ENCODE measurements at regions not wholly inside any gene's neighbourhood (a gene's known extent, or its start where the extent isn't known, plus 50 kb on each side); places are given as distances from the start of the nearest gene placed in this dataset.

DNA sequence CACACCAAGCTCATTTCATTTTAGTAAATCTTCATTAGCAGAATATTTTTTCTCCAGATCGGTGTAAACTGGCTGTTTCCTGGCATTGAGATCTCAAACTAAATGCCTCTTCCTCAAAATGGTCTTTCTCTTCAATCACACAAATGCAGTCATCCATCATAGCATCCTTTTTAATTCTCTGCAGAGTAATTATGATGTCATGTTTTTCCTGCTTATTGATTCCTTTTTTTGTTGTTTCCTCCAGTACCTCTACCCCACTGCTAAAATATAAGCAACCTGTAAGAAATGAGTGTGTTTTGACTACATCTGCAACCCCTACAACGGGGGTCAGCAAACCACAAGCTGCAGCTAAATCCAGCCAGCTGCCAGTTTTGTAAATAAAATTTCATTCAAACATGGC is 65.6 kb upstream of the TOM1L1 start:
- no peak for DNase-seq (ENCODE audit: low spot score)

DNA sequence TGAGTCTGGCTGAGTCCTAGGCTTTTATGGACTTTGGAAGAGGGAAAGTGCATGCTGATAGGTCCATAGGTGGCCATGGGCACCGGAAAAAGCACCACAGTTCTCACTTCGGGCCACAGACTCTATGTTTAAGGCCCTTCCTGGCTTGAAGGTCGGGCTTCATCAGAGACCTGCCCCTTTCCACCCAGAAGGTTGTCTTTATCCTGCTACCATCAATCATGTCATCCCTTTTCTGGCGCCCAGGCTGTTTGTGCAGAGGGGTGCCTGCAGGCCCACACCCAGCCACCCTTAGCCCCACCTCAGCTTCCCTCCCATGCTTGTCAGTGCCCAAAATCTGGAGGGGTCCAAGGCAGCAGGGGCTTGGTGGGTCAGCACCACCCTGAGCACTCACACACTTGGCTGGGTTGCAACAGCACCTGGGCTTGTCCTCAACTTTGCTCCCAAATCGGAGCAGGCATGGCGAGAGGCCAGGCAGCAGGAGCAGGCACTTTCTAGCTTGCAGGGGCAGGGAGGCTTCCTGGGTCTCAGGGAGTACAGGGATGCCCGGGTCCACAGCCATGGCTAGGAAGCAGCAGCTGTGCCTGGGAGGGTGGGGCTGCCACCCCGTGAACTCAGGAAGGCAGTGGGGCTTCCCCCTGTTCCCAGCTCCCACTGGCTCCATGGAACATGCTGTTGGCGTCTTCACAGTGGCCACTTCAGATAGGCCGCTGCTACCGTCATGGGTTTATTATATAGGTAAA is 63.8 kb upstream of the TOM1L1 start:
- no peak for DNase-seq (ENCODE audit: low spot score)

DNA sequence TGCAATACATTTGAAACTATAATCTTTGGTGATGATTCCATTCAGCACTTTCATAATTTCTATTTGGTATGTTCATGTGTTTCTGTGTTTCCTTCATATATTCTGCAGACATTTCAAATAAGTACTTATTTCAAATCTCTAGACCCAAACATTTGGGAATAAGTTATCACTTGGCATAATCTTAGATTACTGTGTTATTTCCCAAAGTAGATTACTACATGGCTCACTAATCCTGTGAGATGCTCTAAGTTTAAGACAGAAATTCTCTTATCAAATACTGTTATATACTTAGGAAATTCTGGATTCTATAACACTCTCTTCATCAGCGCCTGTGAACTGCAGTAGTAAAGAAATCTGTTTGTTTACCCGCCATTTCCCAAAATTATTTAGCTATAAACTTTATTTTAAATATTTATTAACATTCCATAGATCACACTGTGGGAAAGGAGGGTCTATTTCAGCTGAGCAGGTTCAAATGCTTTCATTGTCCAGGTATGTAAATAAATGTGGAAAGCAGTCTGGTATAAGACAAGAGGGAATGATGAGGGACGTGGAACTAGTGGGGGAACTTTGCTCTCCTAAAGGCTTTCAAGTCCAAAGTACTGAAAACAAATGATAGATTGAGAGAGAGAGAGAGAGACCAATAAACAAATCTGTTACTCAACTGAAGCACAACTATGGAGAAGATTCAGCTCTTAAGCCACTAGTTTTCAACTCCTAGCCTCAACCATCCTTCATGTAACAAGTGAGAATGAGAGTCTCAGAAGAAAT is 61.8 kb upstream of the TOM1L1 start:
- no peak for DNase-seq (ENCODE audit: low spot score)

DNA sequence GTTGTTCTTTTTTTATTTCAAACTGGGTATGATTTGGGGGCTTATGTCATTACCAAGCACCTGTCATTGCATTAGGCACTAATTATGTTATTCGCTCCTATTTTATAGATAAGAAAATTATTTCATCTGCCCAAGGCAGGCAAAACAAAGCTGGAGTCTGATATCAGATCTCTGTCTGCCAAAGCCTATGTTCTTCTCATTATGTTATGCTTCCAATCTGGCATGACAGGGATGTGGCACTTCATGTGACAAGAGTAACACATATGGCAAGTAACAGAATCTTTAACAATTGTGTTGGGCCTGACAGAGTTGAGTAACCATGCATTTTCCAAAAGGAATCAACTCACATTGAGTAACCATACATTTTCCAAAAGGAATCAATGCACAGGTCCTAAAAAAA is 61.2 kb upstream of the TOM1L1 start:
- DNase-seq (ENCODE audit: low spot score): no peak

DNA sequence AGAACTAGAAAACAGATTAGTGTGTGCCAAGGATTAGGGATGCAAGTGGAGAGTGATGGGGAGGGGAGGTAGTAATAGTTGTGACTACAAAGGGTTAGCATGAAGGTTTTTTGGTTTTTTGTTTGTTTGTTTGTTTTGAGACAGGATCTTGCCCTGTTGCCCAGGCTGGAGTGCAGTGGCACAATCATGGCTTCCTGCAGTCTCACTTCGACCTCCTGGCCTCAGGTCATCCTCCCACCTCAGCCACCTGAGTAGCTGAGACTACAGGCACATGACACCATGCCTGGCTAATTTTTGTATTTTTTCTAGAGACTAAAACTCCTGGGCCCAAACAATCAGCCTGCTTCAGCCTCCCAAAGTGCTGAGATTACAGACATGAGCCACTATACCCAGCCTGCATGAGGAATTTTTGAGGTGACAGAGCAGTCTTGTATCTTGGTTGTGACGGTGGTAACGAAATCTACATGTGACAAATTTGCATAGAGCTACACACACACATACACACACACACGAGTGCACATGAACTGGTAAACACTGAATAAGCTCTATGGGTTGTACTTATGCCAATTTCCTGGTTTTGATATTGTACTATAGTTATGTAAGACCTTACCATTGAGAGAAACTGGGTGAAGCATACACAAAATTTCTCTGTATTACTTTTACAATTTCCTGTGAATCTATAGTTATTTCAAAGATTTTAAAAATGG is 59.6 kb upstream of the TOM1L1 start:
- no peak for DNase-seq (ENCODE audit: low spot score)

DNA sequence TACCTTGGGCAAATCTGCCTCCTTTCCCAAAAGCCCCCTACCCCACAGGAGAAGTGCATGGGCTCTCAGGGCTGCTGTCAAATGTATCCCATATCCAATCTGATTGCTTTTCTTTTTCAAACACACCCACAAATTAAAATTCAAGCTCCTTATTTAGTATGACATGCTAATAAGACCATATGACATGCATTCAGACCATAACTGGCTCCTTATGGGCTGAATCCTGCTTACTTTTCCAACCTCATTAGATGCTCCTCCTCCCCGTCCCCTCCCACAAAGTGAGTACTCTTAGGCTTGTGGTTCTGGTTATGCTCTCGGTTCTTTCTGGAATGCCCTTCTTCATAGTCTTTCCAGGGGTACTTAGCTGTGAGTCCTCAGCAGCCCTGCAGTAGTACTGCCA is 59.0 kb upstream of the TOM1L1 start:
- DNase-seq (ENCODE audit: low spot score): no peak

DNA sequence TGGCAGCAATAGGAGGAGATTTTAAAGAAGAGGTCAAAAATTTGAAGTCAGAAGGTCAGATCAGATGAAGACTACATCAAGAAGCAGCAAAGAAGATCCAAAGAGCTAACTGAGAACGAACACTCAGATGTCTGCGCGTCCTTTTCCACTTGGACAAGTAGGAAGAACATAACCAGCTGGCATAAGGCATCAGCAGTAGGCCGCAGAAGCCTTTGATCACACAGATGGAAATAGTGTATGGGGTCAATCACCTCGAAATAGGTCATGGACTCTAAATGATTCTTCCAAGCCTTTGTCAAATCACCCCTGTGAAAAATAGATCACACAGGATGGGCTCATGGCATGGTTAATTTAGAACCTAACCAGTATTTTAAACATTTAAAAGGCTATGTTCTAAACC is 56.4 kb upstream of the TOM1L1 start:
- DNase-seq (ENCODE audit: low spot score): no peak

DNA sequence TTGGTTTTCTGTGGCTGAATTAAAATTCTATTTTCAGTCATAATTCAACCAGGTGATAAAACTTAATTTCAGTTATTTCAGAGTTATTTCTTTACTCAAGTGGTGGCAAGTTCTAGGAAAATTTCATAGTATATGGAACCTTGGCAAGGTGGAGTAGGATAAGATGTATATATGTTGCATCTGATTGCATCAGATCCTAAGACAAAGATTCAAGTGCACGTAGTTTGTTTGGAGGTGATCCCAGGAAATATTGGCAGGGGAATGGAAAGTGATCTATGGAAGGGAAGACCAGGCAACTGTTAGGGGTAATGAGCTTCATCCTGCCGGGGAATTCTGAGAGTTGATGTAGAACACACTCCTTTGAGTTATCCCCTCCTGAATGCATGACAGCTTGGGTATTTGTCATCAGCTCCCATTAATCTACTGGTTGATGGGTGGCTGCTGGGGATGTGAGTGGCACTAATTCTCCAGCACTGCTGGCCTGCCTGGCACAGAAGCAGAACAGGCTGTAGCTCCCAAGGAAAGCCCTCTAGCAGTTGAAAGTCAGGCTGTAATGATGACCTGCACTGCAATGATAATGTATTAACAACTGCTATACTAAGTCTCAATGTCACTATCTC is 52.2 kb upstream of the TOM1L1 start:
- DNase-seq (ENCODE audit: low spot score): no peak

DNA sequence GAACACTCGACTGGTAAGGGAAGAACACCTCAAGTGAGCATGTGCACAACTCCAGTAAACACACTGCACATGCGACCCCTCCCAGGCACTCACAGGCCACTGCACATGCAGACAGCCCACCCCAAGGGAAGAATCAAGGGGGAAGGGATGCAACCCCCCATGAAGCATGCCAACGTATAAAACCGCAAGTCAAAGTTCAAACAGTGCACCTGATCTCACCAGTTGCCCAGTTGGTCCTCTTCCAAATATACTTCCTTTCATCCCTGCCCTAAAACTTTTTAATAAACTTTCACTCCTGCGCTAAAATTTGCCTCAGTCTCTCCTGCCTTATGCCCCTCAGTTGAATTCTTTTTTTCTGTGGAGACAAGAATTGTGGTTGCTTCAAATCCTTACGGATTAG is 51.0 kb upstream of the TOM1L1 start:
- DNase-seq (ENCODE audit: low spot score): no peak

Measured in COLO829 (cell line).